Liver (tissue), 8 donors: ENCODE measurements at regions not wholly inside any gene's neighbourhood (a gene's known extent, or its start where the extent isn't known, plus 50 kb on each side); places are given as distances from the start of the nearest gene placed in this dataset.

Experiments used
- DNase-seq: peaks from one replicate; pipeline ENCODE4 v3.0.0-alpha.2; 2017; ENCODE audit warnings: low spot score
- H3K27ac ChIP-seq, 2 donors: one replicate each; pipeline ENCODE4 v1.7.0; 2013; ENCODE audit warnings: inconsistent platforms in 2 of 2, low read length in 2 of 2, control low read depth in 1 of 2, low read depth in 1 of 2, mild to moderate bottlenecking in 1 of 2
- H3K27me3 ChIP-seq, 4 donors: one replicate each; pipeline versions ENCODE4 v1.6.1 to v1.7.0; 2013; ENCODE audit warnings: low read length in 3 of 4, inconsistent platforms in 1 of 4, mild to moderate bottlenecking in 1 of 4, moderate library complexity in 1 of 4; ENCODE audit not compliant: control insufficient read depth in 4 of 4, insufficient read depth in 4 of 4
- H3K36me3 ChIP-seq, 4 donors: one replicate each; pipeline versions ENCODE4 v1.6.1 to v1.7.0; 2013; ENCODE audit warnings: low read length in 3 of 4, mild to moderate bottlenecking in 3 of 4, low read depth in 1 of 4, moderate library complexity in 1 of 4; ENCODE audit not compliant: control insufficient read depth in 4 of 4, insufficient read depth in 3 of 4
- H3K4me1 ChIP-seq, 4 donors: one replicate each; pipeline versions ENCODE4 v1.6.1 to v1.7.0; 2013; ENCODE audit warnings: low read length in 3 of 4, mild to moderate bottlenecking in 3 of 4, moderate library complexity in 1 of 4; ENCODE audit not compliant: control insufficient read depth in 4 of 4, insufficient read depth in 4 of 4
- H3K4me3 ChIP-seq, 3 donors: one replicate each; pipeline versions ENCODE4 v1.6.1 to v1.7.0; 2013; ENCODE audit warnings: low read length in 3 of 3, control low read depth in 1 of 3, low read depth in 1 of 3, mild to moderate bottlenecking in 1 of 3
- H3K9ac ChIP-seq, 2 donors: one replicate each; pipeline ENCODE4 v1.7.0; 2013; ENCODE audit warnings: low read length in 2 of 2, mild to moderate bottlenecking in 2 of 2, moderate library complexity in 2 of 2, control low read depth in 1 of 2, low read depth in 1 of 2
- H3K9me3 ChIP-seq, 4 donors: one replicate each; pipeline versions ENCODE4 v1.6.1 to v1.7.0; 2013; ENCODE audit warnings: low read length in 3 of 4; ENCODE audit not compliant: control insufficient read depth in 4 of 4
- EGR1 ChIP-seq, 2 donors: IDR thresholded peaks; 2 replicates each; pipeline ENCODE4 v1.6.1; 2016 to 2018; ENCODE audit warnings: antibody characterized with exemption in 2 of 2, low read depth in 2 of 2
- FOXA1 ChIP-seq: IDR thresholded peaks from 2 replicates; pipeline ENCODE4 v1.6.1; 2016; ENCODE audit warnings: antibody characterized with exemption
- FOXA2 ChIP-seq: IDR thresholded peaks from 2 replicates; pipeline ENCODE4 v1.6.1; 2016; ENCODE audit warnings: antibody characterized with exemption
- GABPA ChIP-seq, 2 donors: IDR thresholded peaks in 1 of 2; conservative IDR thresholded peaks in 1 of 2; 2 replicates each; pipeline ENCODE4 v1.6.1; 2016; ENCODE audit warnings: antibody characterized with exemption in 2 of 2, mild to moderate bottlenecking in 1 of 2, moderate library complexity in 1 of 2
- HNF4G ChIP-seq: IDR thresholded peaks from 2 replicates; pipeline ENCODE4 v1.6.1; 2016; ENCODE audit warnings: antibody characterized with exemption
- JUND ChIP-seq, 2 donors: IDR thresholded peaks; 2 replicates each; pipeline ENCODE4 v1.6.1; 2016; ENCODE audit warnings: antibody characterized with exemption in 2 of 2
- NR2F2 ChIP-seq: IDR thresholded peaks from 2 replicates; pipeline ENCODE4 v1.6.1; 2016; ENCODE audit warnings: antibody characterized with exemption
- RAD21 ChIP-seq, 2 donors: IDR thresholded peaks; 2 replicates each; pipeline ENCODE4 v1.6.1; 2016; ENCODE audit warnings: antibody characterized with exemption in 2 of 2, mild to moderate bottlenecking in 2 of 2
- RXRA ChIP-seq, 2 donors: IDR thresholded peaks; 2 replicates each; pipeline ENCODE4 v1.6.1; 2017 to 2018; ENCODE audit warnings: antibody characterized with exemption in 2 of 2, mild to moderate bottlenecking in 1 of 2
- TAF1 ChIP-seq: conservative IDR thresholded peaks from 2 replicates; pipeline ENCODE4 v1.6.1; 2016; ENCODE audit warnings: antibody characterized with exemption, mild to moderate bottlenecking
- YY1 ChIP-seq: IDR thresholded peaks from 2 replicates; pipeline ENCODE4 v1.6.1; 2016; ENCODE audit warnings: antibody characterized with exemption, mild to moderate bottlenecking
- ZBTB33 ChIP-seq: IDR thresholded peaks from 2 replicates; pipeline ENCODE4 v1.6.1; 2016; ENCODE audit warnings: antibody characterized with exemption
- WGBS: extraction: QIAGEN DNeasy Blood & Tissue Kit; methylation state at CpG from one replicate; pipeline ENCODE4 v1.1.7; 2013; 5-methylcytosine and 5-hydroxymethylcytosine counted together
- TF ChIP-seq, protein P1 (sequence below): IDR thresholded peaks from 2 replicates; pipeline ENCODE4 v1.6.1; 2016; ENCODE audit warnings: antibody characterized with exemption, mild to moderate bottlenecking
- TF ChIP-seq, protein P2 (sequence below): IDR thresholded peaks from 2 replicates; pipeline ENCODE4 v1.6.1; 2016; ENCODE audit warnings: antibody characterized with exemption
- TF ChIP-seq, protein P3 (sequence below): fragments of 150-350 bp; IDR thresholded peaks from 2 replicates; pipeline ENCODE4 v1.5.1; 2017; ENCODE audit warnings: improper control_type of control experiment, low read depth, low read length; ENCODE audit not compliant: missing input control
- donor health status: healthy.
- donor health status: healthy.
- donor health status: healthy.
- donor health status: healthy.
- donor health status: healthy.

DNA sequence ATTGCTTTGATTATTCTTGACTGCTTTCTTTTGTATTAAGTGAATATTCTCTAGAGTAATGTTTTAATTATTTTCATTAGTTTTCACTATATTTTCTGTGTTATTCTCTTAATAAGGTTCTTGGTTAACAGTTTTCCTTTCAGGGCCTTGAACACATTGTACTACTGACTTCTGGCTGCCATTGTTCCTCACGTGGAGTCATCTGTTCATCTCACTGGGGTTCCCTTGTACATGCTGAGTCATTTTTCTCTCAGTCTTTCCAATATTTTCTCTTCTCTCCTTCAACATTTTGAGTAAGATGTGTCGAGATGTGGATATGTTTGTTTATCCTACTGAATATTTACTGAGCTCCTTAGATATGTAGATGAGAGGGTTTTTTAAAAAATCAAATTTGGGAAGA lies 400.7 kb downstream of the TCERG1L start (continued):
- TF ChIP-seq, protein P1, sequence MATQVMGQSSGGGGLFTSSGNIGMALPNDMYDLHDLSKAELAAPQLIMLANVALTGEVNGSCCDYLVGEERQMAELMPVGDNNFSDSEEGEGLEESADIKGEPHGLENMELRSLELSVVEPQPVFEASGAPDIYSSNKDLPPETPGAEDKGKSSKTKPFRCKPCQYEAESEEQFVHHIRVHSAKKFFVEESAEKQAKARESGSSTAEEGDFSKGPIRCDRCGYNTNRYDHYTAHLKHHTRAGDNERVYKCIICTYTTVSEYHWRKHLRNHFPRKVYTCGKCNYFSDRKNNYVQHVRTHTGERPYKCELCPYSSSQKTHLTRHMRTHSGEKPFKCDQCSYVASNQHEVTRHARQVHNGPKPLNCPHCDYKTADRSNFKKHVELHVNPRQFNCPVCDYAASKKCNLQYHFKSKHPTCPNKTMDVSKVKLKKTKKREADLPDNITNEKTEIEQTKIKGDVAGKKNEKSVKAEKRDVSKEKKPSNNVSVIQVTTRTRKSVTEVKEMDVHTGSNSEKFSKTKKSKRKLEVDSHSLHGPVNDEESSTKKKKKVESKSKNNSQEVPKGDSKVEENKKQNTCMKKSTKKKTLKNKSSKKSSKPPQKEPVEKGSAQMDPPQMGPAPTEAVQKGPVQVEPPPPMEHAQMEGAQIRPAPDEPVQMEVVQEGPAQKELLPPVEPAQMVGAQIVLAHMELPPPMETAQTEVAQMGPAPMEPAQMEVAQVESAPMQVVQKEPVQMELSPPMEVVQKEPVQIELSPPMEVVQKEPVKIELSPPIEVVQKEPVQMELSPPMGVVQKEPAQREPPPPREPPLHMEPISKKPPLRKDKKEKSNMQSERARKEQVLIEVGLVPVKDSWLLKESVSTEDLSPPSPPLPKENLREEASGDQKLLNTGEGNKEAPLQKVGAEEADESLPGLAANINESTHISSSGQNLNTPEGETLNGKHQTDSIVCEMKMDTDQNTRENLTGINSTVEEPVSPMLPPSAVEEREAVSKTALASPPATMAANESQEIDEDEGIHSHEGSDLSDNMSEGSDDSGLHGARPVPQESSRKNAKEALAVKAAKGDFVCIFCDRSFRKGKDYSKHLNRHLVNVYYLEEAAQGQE, result no peak

DNA sequence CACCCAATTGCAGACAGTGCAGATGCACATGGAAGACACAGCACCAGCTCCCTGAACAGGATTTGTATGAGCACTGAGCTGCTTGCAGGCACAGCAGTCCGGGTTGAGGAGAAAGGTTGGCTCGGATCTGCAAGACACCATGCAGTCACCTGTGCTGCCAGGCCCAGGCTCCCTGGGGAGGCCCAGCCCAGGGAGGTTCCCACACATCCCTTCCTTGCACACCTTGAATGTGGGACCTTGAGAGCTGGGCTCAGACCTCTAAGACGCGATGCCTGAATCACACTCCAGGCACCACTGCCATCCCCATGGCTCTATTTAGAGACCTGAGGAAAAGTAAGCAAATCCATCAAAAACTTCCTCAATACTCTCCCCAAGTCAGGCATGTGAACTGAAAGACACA lies 397.7 kb downstream of the TCERG1L start:
- no peak overlapping the region for H3K4me3 ChIP-seq
- no peak overlapping the region for H3K9ac ChIP-seq
- WGBS, result 82% methylated on average over 4 of the region's 4 CpGs
- no peaks in the 10 kb centered on the region for H3K36me3 ChIP-seq
- H3K9me3 ChIP-seq, result peaks cover 0 to 9% (median 4%) of the 10 kb centered on the region in 4 donors
- TF ChIP-seq, protein P2, sequence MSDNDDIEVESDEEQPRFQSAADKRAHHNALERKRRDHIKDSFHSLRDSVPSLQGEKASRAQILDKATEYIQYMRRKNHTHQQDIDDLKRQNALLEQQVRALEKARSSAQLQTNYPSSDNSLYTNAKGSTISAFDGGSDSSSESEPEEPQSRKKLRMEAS, result no peak
- TF ChIP-seq, protein P3, sequence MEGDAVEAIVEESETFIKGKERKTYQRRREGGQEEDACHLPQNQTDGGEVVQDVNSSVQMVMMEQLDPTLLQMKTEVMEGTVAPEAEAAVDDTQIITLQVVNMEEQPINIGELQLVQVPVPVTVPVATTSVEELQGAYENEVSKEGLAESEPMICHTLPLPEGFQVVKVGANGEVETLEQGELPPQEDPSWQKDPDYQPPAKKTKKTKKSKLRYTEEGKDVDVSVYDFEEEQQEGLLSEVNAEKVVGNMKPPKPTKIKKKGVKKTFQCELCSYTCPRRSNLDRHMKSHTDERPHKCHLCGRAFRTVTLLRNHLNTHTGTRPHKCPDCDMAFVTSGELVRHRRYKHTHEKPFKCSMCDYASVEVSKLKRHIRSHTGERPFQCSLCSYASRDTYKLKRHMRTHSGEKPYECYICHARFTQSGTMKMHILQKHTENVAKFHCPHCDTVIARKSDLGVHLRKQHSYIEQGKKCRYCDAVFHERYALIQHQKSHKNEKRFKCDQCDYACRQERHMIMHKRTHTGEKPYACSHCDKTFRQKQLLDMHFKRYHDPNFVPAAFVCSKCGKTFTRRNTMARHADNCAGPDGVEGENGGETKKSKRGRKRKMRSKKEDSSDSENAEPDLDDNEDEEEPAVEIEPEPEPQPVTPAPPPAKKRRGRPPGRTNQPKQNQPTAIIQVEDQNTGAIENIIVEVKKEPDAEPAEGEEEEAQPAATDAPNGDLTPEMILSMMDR, result no peak
- TF ChIP-seq EGR1 (IDR thresholded peaks at IDR 0.05; ENCODE audit: low read depth in 2 of 2), result no peak
- TF ChIP-seq FOXA1, result no peak
- TF ChIP-seq RAD21 (IDR thresholded peaks at IDR 0.05), result no peak
- no peak for TF ChIP-seq YY1
- no peak for TF ChIP-seq ZBTB33
- no peak for TF ChIP-seq RXRA (IDR thresholded peaks at IDR 0.05)
- TF ChIP-seq NR2F2, result no peak
- TF ChIP-seq JUND (IDR thresholded peaks at IDR 0.05), result no peak
- no peak for TF ChIP-seq HNF4G
- no peak for TF ChIP-seq FOXA2
- TF ChIP-seq, protein P1, result no peak
- no peak for TF ChIP-seq TAF1
- no peak for TF ChIP-seq GABPA (IDR thresholded peaks at IDR 0.05 in 1 of 2, conservative IDR thresholded peaks at IDR 0.05 in 1 of 2)
- no peak overlapping the region for H3K27ac ChIP-seq
- H3K27me3 ChIP-seq, result peaks cover 0 to 9% (median 4%) of the 10 kb centered on the region in 4 donors
- H3K4me1 ChIP-seq, result no peaks in the 10 kb centered on the region
- no peak for DNase-seq
